Ishikawa (cell line): ENCODE measurements at regions not wholly inside any gene's neighbourhood (a gene's known extent, or its start where the extent isn't known, plus 50 kb on each side); places are given as distances from the start of the nearest gene placed in this dataset.

Source experiments
- CEBPB ChIP-seq: IDR thresholded peaks from 2 replicates; pipeline ENCODE4 v1.6.1; 2012
- EGR1 ChIP-seq: IDR thresholded peaks from 2 replicates; pipeline ENCODE4 v1.6.1; 2012
- EP300 ChIP-seq: IDR thresholded peaks from 2 replicates; pipeline ENCODE4 v1.6.1; 2012; ENCODE audit warnings: borderline replicate concordance
- FOXM1 ChIP-seq: IDR thresholded peaks from 2 replicates; pipeline ENCODE4 v1.6.1; 2012; ENCODE audit warnings: low read depth, borderline replicate concordance
- MAX ChIP-seq: IDR thresholded peaks from 2 replicates; pipeline ENCODE4 v1.6.1; 2012
- NFIC ChIP-seq: IDR thresholded peaks from 2 replicates; pipeline ENCODE4 v1.6.1; 2012
- RAD21 ChIP-seq: IDR thresholded peaks from 2 replicates; pipeline ENCODE4 v1.6.1; 2012; ENCODE audit warnings: low read depth
- REST ChIP-seq: IDR thresholded peaks from 2 replicates; pipeline ENCODE4 v1.6.1; 2012; ENCODE audit warnings: low read depth, mild to moderate bottlenecking
- TAF1 ChIP-seq: IDR thresholded peaks from 2 replicates; pipeline ENCODE4 v1.6.1; 2012; ENCODE audit warnings: low read depth, mild to moderate bottlenecking
- TCF12 ChIP-seq: IDR thresholded peaks from 2 replicates; pipeline ENCODE4 v1.6.1; 2012; ENCODE audit warnings: low read depth
- TEAD4 ChIP-seq: IDR thresholded peaks from 2 replicates; pipeline ENCODE4 v1.6.1; 2012
- YY1 ChIP-seq: IDR thresholded peaks from 2 replicates; pipeline ENCODE4 v1.6.1; 2012; ENCODE audit warnings: low read depth
- ZBTB7A ChIP-seq: IDR thresholded peaks from 2 replicates; pipeline ENCODE4 v1.6.1; 2012; ENCODE audit warnings: low read depth

GRCh38 chr14:96635850-96636249 is 133.7 kb downstream of the PAPOLA start:
- no peak for TF ChIP-seq EP300
- no peak for TF ChIP-seq TAF1
- no peak for TF ChIP-seq RAD21
- no peak for TF ChIP-seq REST
- TF ChIP-seq YY1: no peak
- no peak for TF ChIP-seq ZBTB7A
- no peak for TF ChIP-seq MAX
- no peak for TF ChIP-seq NFIC
- TF ChIP-seq EGR1: no peak
- TF ChIP-seq CEBPB: no peak
- TF ChIP-seq TCF12: no peak
- no peak for TF ChIP-seq FOXM1
- TF ChIP-seq TEAD4: no peak
